ENCODE measurements at regions not wholly inside any gene's neighbourhood (a gene's known extent, or its start where the extent isn't known, plus 50 kb on each side); places are given as distances from the start of the nearest gene placed in this dataset.

DNA sequence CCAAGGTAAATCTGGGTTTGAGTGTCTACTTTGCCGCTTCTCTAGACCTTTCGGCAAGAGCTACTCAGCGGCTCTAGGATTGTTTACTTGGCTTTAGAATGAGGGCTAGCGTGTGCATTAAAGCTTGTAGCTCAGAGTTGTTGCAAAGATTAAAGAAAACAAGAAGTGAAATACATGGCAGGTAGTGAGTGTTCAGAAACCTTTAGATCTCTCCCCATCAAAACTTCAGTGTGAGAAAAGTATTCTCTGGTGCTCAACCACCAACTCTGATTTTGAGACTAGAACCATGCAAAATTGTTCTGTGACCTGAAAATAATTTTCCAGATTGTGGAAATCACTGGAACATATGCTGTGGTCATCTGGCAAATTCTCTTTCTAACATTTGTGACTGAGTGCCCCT, 512.0 kb downstream of the CMPK2 start:
- H2AFZ ChIP-seq (ENCODE audit: low read depth, low read length): no peak overlapping the region
- H4K20me1 ChIP-seq (ENCODE audit: insufficient read depth): no peaks in the 10 kb centered on the region
- no peak for TF ChIP-seq REST (IDR thresholded peaks at IDR 0.05; ENCODE audit: borderline replicate concordance)
- no peak overlapping the region for H3K4me2 ChIP-seq (ENCODE audit: low read length)
- H3K9me3 ChIP-seq (ENCODE audit: low read length): no peaks in the 10 kb centered on the region
- H3K4me3 ChIP-seq (ENCODE audit: low read length): no peak overlapping the region
- H3F3A ChIP-seq (ENCODE audit: insufficient read depth, low read length, poor library complexity, severe bottlenecking): no peaks in the 10 kb centered on the region
- H3K27me3 ChIP-seq (ENCODE audit: insufficient read depth, low read depth, low read length): no peaks in the 10 kb centered on the region
- H3K9me2 ChIP-seq (ENCODE audit: insufficient read depth, low read length): no peaks in the 10 kb centered on the region
- no peak overlapping the region for H3K9ac ChIP-seq (ENCODE audit: low read length)
- H3K27ac ChIP-seq (ENCODE audit: low read length): no peak overlapping the region
- H3K36me3 ChIP-seq (ENCODE audit: insufficient read depth, low read length): no peaks in the 10 kb centered on the region
- H3K79me2 ChIP-seq (replicated peaks; ENCODE audit: insufficient read depth, low read length): no peaks in the 10 kb centered on the region

GRCh38 chr2:6354546-6354945, 511.2 kb downstream of the CMPK2 start:
- no peak for TF ChIP-seq RAD21 (conservative IDR thresholded peaks at IDR 0.05)
- TF ChIP-seq EZH2 (IDR thresholded peaks at IDR 0.05; ENCODE audit: borderline replicate concordance, insufficient read depth, low read length, poor library complexity, severe bottlenecking): no peak
- no peak for TF ChIP-seq TAF1 (IDR thresholded peaks at IDR 0.05; ENCODE audit: low read depth)
- TF ChIP-seq MXI1 (conservative IDR thresholded peaks at IDR 0.05; ENCODE audit: poor library complexity, severe bottlenecking): no peak
- TF ChIP-seq REST (IDR thresholded peaks at IDR 0.05; ENCODE audit: borderline replicate concordance): no peak
- no peak for TF ChIP-seq POLR2AphosphoS5 (IDR thresholded peaks at IDR 0.05)
- TF ChIP-seq CTCF (IDR thresholded peaks at IDR 0.05; ENCODE audit: poor library complexity, severe bottlenecking): no peak
- TF ChIP-seq EP300 (conservative IDR thresholded peaks at IDR 0.05; ENCODE audit: poor library complexity, severe bottlenecking): no peak
- no peak for TF ChIP-seq SMC3 (conservative IDR thresholded peaks at IDR 0.05; ENCODE audit: poor library complexity)
- H3K4me3 ChIP-seq (ENCODE audit: low read length): no peak overlapping the region
- no peaks in the 10 kb centered on the region for H3K27me3 ChIP-seq (ENCODE audit: insufficient read depth, low read depth, low read length)
- no peaks in the 10 kb centered on the region for H3F3A ChIP-seq (ENCODE audit: insufficient read depth, low read length, poor library complexity, severe bottlenecking)
- no peak overlapping the region for H3K27ac ChIP-seq (ENCODE audit: low read length)
- no peaks in the 10 kb centered on the region for H4K20me1 ChIP-seq (ENCODE audit: insufficient read depth)
- no peak overlapping the region for H3K9ac ChIP-seq (ENCODE audit: low read length)
- no peak overlapping the region for H2AFZ ChIP-seq (ENCODE audit: low read depth, low read length)
- no peaks in the 10 kb centered on the region for H3K9me3 ChIP-seq (ENCODE audit: low read length)
- no peaks in the 10 kb centered on the region for H3K9me2 ChIP-seq (ENCODE audit: insufficient read depth, low read length)
- H3K36me3 ChIP-seq (ENCODE audit: insufficient read depth, low read length): no peaks in the 10 kb centered on the region
- H3K79me2 ChIP-seq (replicated peaks; ENCODE audit: insufficient read depth, low read length): no peaks in the 10 kb centered on the region
- no peak overlapping the region for H3K4me2 ChIP-seq (ENCODE audit: low read length)

All from neural cell (in vitro differentiated cells).